ENCODE measurements at regions not wholly inside any gene's neighbourhood (a gene's known extent, or its start where the extent isn't known, plus 50 kb on each side); places are given as distances from the start of the nearest gene placed in this dataset.

GRCh38 chr16:66207139-66207882 is 159.2 kb upstream of the CDH5 start:
- H3K27me3 ChIP-seq (ENCODE audit: insufficient read depth, poor library complexity, severe bottlenecking) = no peaks in the 10 kb centered on the region
- no peak overlapping the region for H3K4me3 ChIP-seq (replicated peaks; ENCODE audit: insufficient read depth, low read length)
- peak; percentile 82 to 92 for DNase-seq (ENCODE audit: low read depth in 1 of 2, low spot score in 1 of 2)
- TF ChIP-seq GABPA (IDR thresholded peaks at IDR 0.05; ENCODE audit: low read depth) = 0 out of 2 replicates have a peak, but pooled peaks have one; percentile 65
- TF ChIP-seq SPI1 (IDR thresholded peaks at IDR 0.05; ENCODE audit: borderline replicate concordance, low read depth) = peak; percentile 83
- peak; percentile 40 for TF ChIP-seq REST (IDR thresholded peaks at IDR 0.05; ENCODE audit: insufficient replicate concordance, low read depth)
- peak; percentile 99 for TF ChIP-seq POLR2AphosphoS5 (IDR thresholded peaks at IDR 0.05; ENCODE audit: low read depth)
- TF ChIP-seq CTCF (IDR thresholded peaks at IDR 0.05; ENCODE audit: insufficient read depth, low read length) = no peak
- peak overlapping the region; percentile 62 for H3K27ac ChIP-seq (replicated peaks)

- Histone ChIP-seq H3K27ac (replicated peaks) (peak overlapping the region; percentile 62), H3K27me3 (ENCODE audit: insufficient read depth, poor library complexity, severe bottlenecking) (no peaks in the 10 kb centered on the region), H3K4me3 (replicated peaks; ENCODE audit: insufficient read depth, low read length) (no peak overlapping the region)
- no peak for DNase-seq (ENCODE audit: low read depth in 1 of 2, low spot score in 1 of 2)
- TF ChIP-seq SPI1 (IDR thresholded peaks at IDR 0.05; ENCODE audit: borderline replicate concordance, low read depth) (no peak), REST (IDR thresholded peaks at IDR 0.05; ENCODE audit: insufficient replicate concordance, low read depth) (no peak), CTCF (IDR thresholded peaks at IDR 0.05; ENCODE audit: insufficient read depth, low read length) (no peak), GABPA (IDR thresholded peaks at IDR 0.05; ENCODE audit: low read depth) (no peak), POLR2AphosphoS5 (IDR thresholded peaks at IDR 0.05; ENCODE audit: low read depth) (no peak)
Observed at GRCh38 chr16:66206363-66206762, 160.1 kb upstream of the CDH5 start.

- peak overlapping the region; percentile 62 for H3K27ac ChIP-seq (replicated peaks)
- peak; percentile 17 to 51 for DNase-seq (ENCODE audit: low read depth in 1 of 2, low spot score in 1 of 2)
- TF ChIP-seq CTCF (IDR thresholded peaks at IDR 0.05; ENCODE audit: insufficient read depth, low read length) (no peak), GABPA (IDR thresholded peaks at IDR 0.05; ENCODE audit: low read depth) (no peak), SPI1 (IDR thresholded peaks at IDR 0.05; ENCODE audit: borderline replicate concordance, low read depth) (no peak), REST (IDR thresholded peaks at IDR 0.05; ENCODE audit: insufficient replicate concordance, low read depth) (no peak), POLR2AphosphoS5 (IDR thresholded peaks at IDR 0.05; ENCODE audit: low read depth) (no peak)
- no peaks in the 10 kb centered on the region for H3K27me3 ChIP-seq (ENCODE audit: insufficient read depth, poor library complexity, severe bottlenecking)
- H3K4me3 ChIP-seq (replicated peaks; ENCODE audit: insufficient read depth, low read length) = no peak overlapping the region
Observed at GRCh38 chr16:66205287-66206231, 160.9 kb upstream of the CDH5 start.
